BJ (cell line): ENCODE measurements at regions not wholly inside any gene's neighbourhood (a gene's known extent, or its start where the extent isn't known, plus 50 kb on each side); places are given as distances from the start of the nearest gene placed in this dataset.

Experiments used
- CTCF ChIA-PET: fragments of 350-600 bp; formaldehyde crosslinking; extraction: SDS; loops from one replicate; lab custom pipeline; 2021; ENCODE audit warnings: antibody characterized with exemption, inconsistent platforms; lab: Yijun Ruan, JAX
- POLR2A ChIA-PET: fragments of 300-600 bp; sonication (Branson Sonifier 250); formaldehyde crosslinking; extraction: SDS; loops from one replicate; lab custom pipeline; 2021; ENCODE audit warnings: antibody characterized with exemption; lab: Charles Lee
- DNase-seq: peaks from one replicate; pipeline ENCODE4 v3.0.0-alpha.2; 2011; ENCODE audit warnings: low read depth
- H3K27me3 ChIP-seq: 2 replicates; pipeline ENCODE4 v1.6.0; 2011; ENCODE audit warnings: low read length; ENCODE audit not compliant: control insufficient read depth, insufficient read depth
- H3K36me3 ChIP-seq: 2 replicates; pipeline ENCODE4 v1.5.1; 2011; ENCODE audit warnings: low read length; ENCODE audit not compliant: control insufficient read depth, insufficient read depth
- H3K4me3 ChIP-seq: 2 replicates; pipeline ENCODE4 v1.5.1; 2011; ENCODE audit warnings: low read depth, mild to moderate bottlenecking, control low read depth, low read length
- CTCF ChIP-seq: IDR thresholded peaks from 2 replicates; pipeline ENCODE4 v1.5.1; 2011; ENCODE audit warnings: low read depth, mild to moderate bottlenecking, control low read depth, inconsistent platforms, low read length, moderate library complexity; ENCODE audit not compliant: insufficient read depth

- POLR2A ChIA-PET = no interaction called here
Observed at GRCh38 chr13:57224414-57224813, 57.4 kb downstream of the PRR20E start.

DNA sequence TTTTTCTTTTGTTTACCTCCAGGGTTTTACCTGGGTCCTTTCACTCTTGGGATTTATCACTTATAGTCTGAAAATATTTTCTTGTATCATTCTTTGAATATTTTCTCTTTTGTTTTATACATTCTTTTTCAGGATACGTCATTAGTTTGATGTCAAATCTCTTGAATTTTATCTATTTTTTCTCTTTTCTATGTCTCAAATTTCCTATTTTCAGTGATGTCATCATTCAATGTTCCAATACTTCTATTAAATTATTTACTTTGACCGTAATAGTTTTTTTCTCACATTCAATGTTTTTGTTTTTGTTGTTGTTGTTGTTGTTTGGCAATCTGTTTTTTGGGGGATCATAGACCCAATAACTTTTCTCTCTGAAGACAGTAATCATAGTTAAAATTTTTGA lies 83.5 kb downstream of the PRR20E start:
- no peak overlapping the region for H3K4me3 ChIP-seq
- H3K36me3 ChIP-seq = no peaks in the 10 kb centered on the region
- TF ChIP-seq CTCF = no peak
- POLR2A ChIA-PET = no interaction called here
- DNase-seq = no peak
- H3K27me3 ChIP-seq = no peaks in the 10 kb centered on the region
- CTCF ChIA-PET = no interaction called here

More at GRCh38 chr13:57224414-57224813, 57.4 kb downstream of the PRR20E start:
- no peaks in the 10 kb centered on the region for H3K27me3 ChIP-seq
- no peaks in the 10 kb centered on the region for H3K36me3 ChIP-seq
- TF ChIP-seq CTCF = no peak
- DNase-seq = no peak
- no peak overlapping the region for H3K4me3 ChIP-seq
- CTCF ChIA-PET = no interaction called here

GRCh38 chr13:57253551-57253950 lies 86.6 kb downstream of the PRR20E start:
- no peaks in the 10 kb centered on the region for H3K36me3 ChIP-seq
- no peak overlapping the region for H3K4me3 ChIP-seq
- ChIA-PET POLR2A (no interaction called here), CTCF (no interaction called here)
- TF ChIP-seq CTCF = no peak
- H3K27me3 ChIP-seq = no peaks in the 10 kb centered on the region
- DNase-seq = no peak

DNA sequence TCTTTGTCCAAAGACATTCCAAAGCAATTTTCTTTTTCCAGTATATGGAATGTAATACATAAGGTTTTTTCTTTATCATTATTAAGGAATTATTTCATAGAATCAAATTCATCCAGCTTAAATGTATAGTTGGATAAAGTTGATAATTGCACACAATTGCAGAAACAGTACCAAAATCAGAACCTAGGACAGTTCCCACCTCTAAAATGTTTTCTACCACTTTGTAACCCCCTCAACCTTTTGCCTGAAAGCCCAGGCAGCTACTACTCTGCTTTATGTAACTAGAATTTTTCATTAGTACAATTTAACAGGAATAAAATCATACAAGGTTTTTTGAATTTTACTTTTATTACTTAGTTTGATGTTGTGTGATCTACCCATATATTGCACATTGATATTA lies 98.0 kb downstream of the PRR20E start:
- ChIA-PET POLR2A (no interaction called here), CTCF (no interaction called here)
- Histone ChIP-seq H3K27me3 (no peaks in the 10 kb centered on the region), H3K36me3 (no peaks in the 10 kb centered on the region), H3K4me3 (no peak overlapping the region)
- TF ChIP-seq CTCF = no peak
- DNase-seq = no peak

- POLR2A ChIA-PET = no interaction called here
- CTCF ChIA-PET = no interaction called here
- Histone ChIP-seq H3K4me3 (no peak overlapping the region), H3K36me3 (no peaks in the 10 kb centered on the region), H3K27me3 (no peaks in the 10 kb centered on the region)
- TF ChIP-seq CTCF = no peak
- no peak for DNase-seq
Observed at GRCh38 chr13:57270493-57270892, 103.5 kb downstream of the PRR20E start.
